Stomach (tissue), 4 donors: ENCODE measurements at regions not wholly inside any gene's neighbourhood (a gene's known extent, or its start where the extent isn't known, plus 50 kb on each side); places are given as distances from the start of the nearest gene placed in this dataset.

Experiments used
- EP300 ChIP-seq: sonication (generic); formaldehyde crosslinking; IDR thresholded peaks from one replicate; pipeline ENCODE4 v1.6.1; 2017; ENCODE audit warnings: antibody characterized with exemption
- POLR2A ChIP-seq, 4 donors: fragments of 450-650 bp; IDR thresholded peaks; one replicate each; pipeline ENCODE4 v1.6.1; 2016; ENCODE audit warnings: antibody characterized with exemption in 4 of 4, control low read depth in 2 of 4, mild to moderate bottlenecking in 1 of 4, moderate library complexity in 1 of 4
- POLR2AphosphoS5 ChIP-seq, 3 donors: sonication (generic); formaldehyde crosslinking; IDR thresholded peaks; one replicate each; pipeline ENCODE4 v1.6.1; 2016; ENCODE audit warnings: antibody characterized with exemption in 3 of 3
- TF ChIP-seq, protein P1 (sequence below), 7 experiments: fragments of 450-650 bp in 4 of 7; fragments of 200-600 bp in 3 of 7; sonication (generic) in 3 of 7; IDR thresholded peaks; one replicate each; pipeline ENCODE4 v1.5.1; 2016 to 2019; ENCODE audit warnings: antibody characterized with exemption in 7 of 7, control low read depth in 2 of 7, mild to moderate bottlenecking in 1 of 7

DNA sequence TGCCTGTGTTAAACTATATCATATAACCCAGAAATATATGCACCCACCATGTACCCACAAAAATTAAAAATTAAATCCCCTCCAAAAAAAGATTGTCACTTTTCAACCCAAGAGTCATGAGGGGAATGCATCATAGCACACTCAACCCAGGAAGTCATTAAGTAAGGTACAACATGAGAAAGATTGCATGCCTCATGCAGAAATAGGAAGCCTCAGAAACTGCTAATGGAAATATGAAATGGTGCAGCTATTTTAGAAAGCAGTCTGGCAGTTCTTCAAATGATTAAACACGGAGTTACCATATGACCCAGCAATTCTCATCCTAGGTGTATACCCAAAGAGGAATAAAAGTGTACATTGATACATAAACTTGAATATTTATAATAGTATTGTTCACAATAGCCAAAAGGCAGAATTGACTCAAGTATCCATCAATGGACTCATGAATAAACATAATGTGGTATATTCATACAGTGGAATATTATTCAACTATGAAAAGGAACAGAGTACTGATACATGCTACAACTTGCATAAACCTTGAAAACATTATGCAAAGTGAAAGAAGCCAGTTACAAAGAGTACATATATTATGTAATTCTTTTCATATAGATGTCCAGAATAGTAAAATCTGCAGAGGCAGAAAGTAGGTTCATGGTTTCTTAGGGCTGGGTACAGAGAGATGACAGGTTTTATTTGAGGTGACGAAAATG lies 70.4 kb downstream of the TMEM100 start:
- TF ChIP-seq POLR2A (IDR thresholded peaks at IDR 0.05) (no peak), EP300 (no peak), POLR2AphosphoS5 (IDR thresholded peaks at IDR 0.05) (no peak)
- TF ChIP-seq, protein P1, sequence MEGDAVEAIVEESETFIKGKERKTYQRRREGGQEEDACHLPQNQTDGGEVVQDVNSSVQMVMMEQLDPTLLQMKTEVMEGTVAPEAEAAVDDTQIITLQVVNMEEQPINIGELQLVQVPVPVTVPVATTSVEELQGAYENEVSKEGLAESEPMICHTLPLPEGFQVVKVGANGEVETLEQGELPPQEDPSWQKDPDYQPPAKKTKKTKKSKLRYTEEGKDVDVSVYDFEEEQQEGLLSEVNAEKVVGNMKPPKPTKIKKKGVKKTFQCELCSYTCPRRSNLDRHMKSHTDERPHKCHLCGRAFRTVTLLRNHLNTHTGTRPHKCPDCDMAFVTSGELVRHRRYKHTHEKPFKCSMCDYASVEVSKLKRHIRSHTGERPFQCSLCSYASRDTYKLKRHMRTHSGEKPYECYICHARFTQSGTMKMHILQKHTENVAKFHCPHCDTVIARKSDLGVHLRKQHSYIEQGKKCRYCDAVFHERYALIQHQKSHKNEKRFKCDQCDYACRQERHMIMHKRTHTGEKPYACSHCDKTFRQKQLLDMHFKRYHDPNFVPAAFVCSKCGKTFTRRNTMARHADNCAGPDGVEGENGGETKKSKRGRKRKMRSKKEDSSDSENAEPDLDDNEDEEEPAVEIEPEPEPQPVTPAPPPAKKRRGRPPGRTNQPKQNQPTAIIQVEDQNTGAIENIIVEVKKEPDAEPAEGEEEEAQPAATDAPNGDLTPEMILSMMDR (IDR thresholded peaks at IDR 0.05) = no peak
